Fibroblast of lung (primary cell): ENCODE measurements at regions not wholly inside any gene's neighbourhood (a gene's known extent, or its start where the extent isn't known, plus 50 kb on each side); places are given as distances from the start of the nearest gene placed in this dataset.

Source experiments
- CTCF ChIP-seq, 2 donors: IDR thresholded peaks in 1 of 2; conservative IDR thresholded peaks in 1 of 2; 1 replicate in 1 of 2; 2 replicates in 1 of 2; pipeline ENCODE4 v1.5.1; 2011 to 2012; ENCODE audit warnings: low read length in 2 of 2, control low read depth in 1 of 2, inconsistent platforms in 1 of 2, low read depth in 1 of 2, mild to moderate bottlenecking in 1 of 2
- EZH2 ChIP-seq: IDR thresholded peaks from 2 replicates; pipeline ENCODE4 v1.5.1; 2012; ENCODE audit warnings: low read length, control low read depth, mild to moderate bottlenecking; ENCODE audit errors: missing control alignments

GRCh38 chr11:130535520-130535919 is 87.1 kb downstream of the ADAMTS15 start:
- TF ChIP-seq EZH2 = no peak
- no peak for TF ChIP-seq CTCF (conservative IDR thresholded peaks at IDR 0.05 in 1 of 2, IDR thresholded peaks at IDR 0.05 in 1 of 2; ENCODE audit: low read depth in 1 of 2, low read length in 2 of 2)
